ENCODE measurements at regions not wholly inside any gene's neighbourhood (a gene's known extent, or its start where the extent isn't known, plus 50 kb on each side); places are given as distances from the start of the nearest gene placed in this dataset.

DNA sequence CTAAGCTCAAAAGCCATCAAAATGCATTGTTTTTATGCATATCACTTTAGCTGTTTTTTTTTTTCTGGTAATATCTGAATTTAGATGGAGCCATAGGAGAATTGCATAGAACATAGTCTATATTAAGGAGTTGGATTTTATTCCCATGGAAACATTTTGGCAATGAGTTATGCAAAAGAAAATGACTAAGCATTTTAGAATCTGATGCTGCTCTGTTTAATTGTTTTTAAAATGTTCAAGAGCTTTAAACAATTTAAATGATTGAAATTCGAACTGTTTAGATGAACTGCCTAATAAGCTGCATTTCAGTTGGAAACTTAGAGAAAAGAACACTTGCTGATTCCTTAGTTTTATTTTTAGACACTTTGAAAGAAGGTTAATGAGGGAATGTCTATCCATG lies 1531.5 kb upstream of the B3GALT2 start:
- TF ChIP-seq, protein P1, sequence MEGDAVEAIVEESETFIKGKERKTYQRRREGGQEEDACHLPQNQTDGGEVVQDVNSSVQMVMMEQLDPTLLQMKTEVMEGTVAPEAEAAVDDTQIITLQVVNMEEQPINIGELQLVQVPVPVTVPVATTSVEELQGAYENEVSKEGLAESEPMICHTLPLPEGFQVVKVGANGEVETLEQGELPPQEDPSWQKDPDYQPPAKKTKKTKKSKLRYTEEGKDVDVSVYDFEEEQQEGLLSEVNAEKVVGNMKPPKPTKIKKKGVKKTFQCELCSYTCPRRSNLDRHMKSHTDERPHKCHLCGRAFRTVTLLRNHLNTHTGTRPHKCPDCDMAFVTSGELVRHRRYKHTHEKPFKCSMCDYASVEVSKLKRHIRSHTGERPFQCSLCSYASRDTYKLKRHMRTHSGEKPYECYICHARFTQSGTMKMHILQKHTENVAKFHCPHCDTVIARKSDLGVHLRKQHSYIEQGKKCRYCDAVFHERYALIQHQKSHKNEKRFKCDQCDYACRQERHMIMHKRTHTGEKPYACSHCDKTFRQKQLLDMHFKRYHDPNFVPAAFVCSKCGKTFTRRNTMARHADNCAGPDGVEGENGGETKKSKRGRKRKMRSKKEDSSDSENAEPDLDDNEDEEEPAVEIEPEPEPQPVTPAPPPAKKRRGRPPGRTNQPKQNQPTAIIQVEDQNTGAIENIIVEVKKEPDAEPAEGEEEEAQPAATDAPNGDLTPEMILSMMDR (IDR thresholded peaks at IDR 0.05; ENCODE audit: low read depth, low read length): no peak
- DNase-seq (ENCODE audit: extremely low read depth, low read depth): no peak

DNA sequence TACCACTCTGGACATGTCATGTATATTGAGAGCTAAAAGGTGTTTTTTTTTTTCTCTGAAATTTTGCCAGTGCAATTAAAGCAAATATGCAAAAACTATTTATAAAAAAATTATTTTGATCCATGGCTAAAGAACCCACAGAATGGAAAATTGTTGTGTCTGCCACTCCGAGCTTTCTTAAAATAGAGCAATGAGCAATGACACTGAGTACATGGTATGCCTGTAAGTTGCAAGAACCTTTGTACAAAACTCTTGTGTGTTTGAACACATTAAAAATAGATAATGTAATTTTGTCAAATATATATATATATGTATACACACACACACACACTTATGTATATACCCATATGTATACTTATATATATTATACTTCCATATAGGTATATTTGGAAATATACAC lies 1530.9 kb upstream of the B3GALT2 start:
- no peak for DNase-seq (ENCODE audit: extremely low read depth, low read depth)
- TF ChIP-seq, protein P1 (IDR thresholded peaks at IDR 0.05; ENCODE audit: low read depth, low read length): no peak

GRCh38 chr1:194710671-194711070 lies 1524.3 kb upstream of the B3GALT2 start:
- DNase-seq (ENCODE audit: extremely low read depth, low read depth): no peak

GRCh38 chr1:194709439-194709838 lies 1523.0 kb upstream of the B3GALT2 start:
- DNase-seq (ENCODE audit: extremely low read depth, low read depth): no peak
- TF ChIP-seq, protein P1 (IDR thresholded peaks at IDR 0.05; ENCODE audit: low read depth, low read length): no peak

More at GRCh38 chr1:194710671-194711070, 1524.3 kb upstream of the B3GALT2 start:
- TF ChIP-seq, protein P1 (IDR thresholded peaks at IDR 0.05; ENCODE audit: low read depth, low read length): no peak

DNA sequence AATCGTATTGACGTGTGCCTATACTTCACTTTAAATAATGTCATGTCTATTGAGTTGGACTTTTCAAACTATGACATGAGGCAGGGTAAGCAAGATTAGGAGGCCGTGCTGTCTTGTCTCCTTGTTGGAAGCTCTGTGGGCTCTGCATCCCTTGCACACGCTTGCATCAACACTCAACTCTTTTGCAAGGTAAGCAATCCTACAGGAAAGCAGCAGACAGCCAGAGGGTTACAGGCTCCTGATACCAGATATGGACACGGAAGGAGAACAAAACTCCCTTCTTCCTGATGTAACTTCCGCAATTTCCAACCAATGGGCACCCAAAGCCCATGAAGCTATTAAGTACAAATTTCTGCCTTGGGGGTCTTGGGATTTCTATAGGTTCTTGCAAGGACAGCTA lies 1520.7 kb upstream of the B3GALT2 start:
- DNase-seq (ENCODE audit: extremely low read depth, low read depth): no peak
- TF ChIP-seq, protein P1 (IDR thresholded peaks at IDR 0.05; ENCODE audit: low read depth, low read length): no peak

DNA sequence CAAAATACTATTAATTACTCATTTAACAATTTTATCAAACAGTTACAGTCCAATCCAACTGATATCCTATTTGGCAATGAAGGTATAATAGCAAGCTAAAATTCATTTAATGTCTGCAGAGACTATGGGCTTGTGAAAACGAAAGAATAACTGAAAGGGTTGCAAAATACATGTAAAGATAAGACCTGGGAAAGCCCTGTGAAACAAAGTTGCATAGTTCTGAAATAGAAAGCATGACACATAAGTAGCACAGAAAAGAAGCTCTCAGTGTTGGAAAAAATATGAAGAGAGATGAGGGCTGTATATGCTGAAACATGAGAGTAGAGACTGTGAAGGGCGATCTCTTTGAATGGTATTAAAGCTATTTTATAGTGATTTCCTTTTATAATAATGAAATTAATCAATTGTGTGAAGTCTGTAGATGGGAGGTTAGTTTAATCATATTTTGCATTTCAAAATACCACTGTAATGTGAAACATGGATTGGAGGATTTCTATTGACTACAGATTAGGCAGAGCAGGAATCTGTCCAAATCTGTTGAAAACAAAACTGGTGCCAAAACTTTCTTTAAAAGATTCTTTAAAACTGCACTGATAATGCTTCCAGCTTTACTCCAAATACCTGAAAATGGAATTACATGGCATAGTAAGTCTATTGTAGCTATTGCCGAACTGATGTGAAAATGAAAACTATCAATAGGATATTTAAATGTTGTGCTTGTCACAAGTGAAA lies 1518.9 kb upstream of the B3GALT2 start:
- TF ChIP-seq, protein P1 (IDR thresholded peaks at IDR 0.05; ENCODE audit: low read depth, low read length): no peak
- no peak for DNase-seq (ENCODE audit: extremely low read depth, low read depth)

- TF ChIP-seq, protein P1 (IDR thresholded peaks at IDR 0.05; ENCODE audit: low read depth, low read length): no peak
- DNase-seq (ENCODE audit: extremely low read depth, low read depth): no peak
Measured at GRCh38 chr1:194698908-194699318, 1512.5 kb upstream of the B3GALT2 start.
